Neural crest cell (in vitro differentiated cells): ENCODE measurements at regions not wholly inside any gene's neighbourhood (a gene's known extent, or its start where the extent isn't known, plus 50 kb on each side); places are given as distances from the start of the nearest gene placed in this dataset.

ENCODE experiments used
- DNase-seq: peaks from one replicate; pipeline ENCODE4 v3.0.0; 2021; ENCODE audit warnings: low read depth, mixed read lengths, low spot score
- H3K27ac Mint-ChIP-seq: one replicate; pipeline ENCODE4 v1.8.0; 2021; ENCODE audit warnings: mild to moderate bottlenecking, mixed read lengths; ENCODE audit not compliant: unreplicated experiment
- H3K27me3 Mint-ChIP-seq: 2 replicates; pipeline ENCODE4 v1.8.0; 2021; ENCODE audit warnings: low read depth, mild to moderate bottlenecking, mixed read lengths
- H3K36me3 Mint-ChIP-seq: 2 replicates; pipeline ENCODE4 v1.8.0; 2021; ENCODE audit warnings: low read depth, mild to moderate bottlenecking, mixed read lengths
- H3K4me1 Mint-ChIP-seq: 2 replicates; pipeline ENCODE4 v1.8.0; 2021; ENCODE audit warnings: mixed read lengths
- H3K4me3 Mint-ChIP-seq: one replicate; pipeline ENCODE4 v1.8.0; 2021; ENCODE audit warnings: mild to moderate bottlenecking, mixed read lengths
- H3K9me3 Mint-ChIP-seq: 2 replicates; pipeline ENCODE4 v1.8.0; 2021; ENCODE audit warnings: mixed read lengths
- TF ChIP-seq, protein P1 (sequence below): fragments of 200-600 bp; sonication (generic); conservative IDR thresholded peaks from 2 replicates; pipeline ENCODE4 v1.5.0; 2021; ENCODE audit warnings: antibody characterized with exemption, mild to moderate bottlenecking

DNA sequence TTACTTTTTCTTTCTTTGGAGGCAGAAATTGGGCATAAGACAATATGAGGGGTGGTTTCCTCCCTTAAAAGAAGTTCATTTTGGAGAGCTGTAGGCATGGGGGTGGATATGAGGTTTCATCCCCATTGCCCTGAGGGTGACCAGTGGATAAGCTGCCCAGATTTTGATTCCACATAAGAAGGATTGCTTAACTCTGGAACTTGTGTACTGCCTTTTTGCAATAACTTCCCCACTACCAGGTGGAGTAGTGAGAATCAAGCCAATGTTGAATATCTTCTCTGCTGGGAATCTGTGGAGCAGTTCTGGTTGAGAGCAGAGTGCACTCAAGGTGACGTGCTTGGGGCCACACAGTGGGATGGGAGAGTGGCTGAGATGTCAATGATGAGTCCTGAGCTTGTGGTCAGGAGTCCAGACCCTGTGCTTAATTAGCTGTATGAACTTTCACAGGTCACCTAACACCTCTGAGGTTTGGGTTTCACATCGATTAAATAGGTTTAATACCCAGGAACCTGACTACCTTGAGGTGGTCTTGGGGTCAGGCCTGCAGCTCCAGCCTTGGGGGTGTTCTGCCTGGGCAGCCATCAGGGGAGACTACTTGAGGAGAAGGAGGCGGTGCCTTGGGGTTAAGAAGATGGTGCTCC is 152.9 kb downstream of the FCRL5 start:
- Mint-ChIP-seq H3K27me3 (peaks cover 19% of the 10 kb centered on the region), H3K27ac (no peak overlapping the region), H3K9me3 (no peaks in the 10 kb centered on the region), H3K36me3 (no peaks in the 10 kb centered on the region), H3K4me3 (no peak overlapping the region), H3K4me1 (peaks cover 4% of the 10 kb centered on the region)
- DNase-seq, result no peak
- TF ChIP-seq, protein P1, sequence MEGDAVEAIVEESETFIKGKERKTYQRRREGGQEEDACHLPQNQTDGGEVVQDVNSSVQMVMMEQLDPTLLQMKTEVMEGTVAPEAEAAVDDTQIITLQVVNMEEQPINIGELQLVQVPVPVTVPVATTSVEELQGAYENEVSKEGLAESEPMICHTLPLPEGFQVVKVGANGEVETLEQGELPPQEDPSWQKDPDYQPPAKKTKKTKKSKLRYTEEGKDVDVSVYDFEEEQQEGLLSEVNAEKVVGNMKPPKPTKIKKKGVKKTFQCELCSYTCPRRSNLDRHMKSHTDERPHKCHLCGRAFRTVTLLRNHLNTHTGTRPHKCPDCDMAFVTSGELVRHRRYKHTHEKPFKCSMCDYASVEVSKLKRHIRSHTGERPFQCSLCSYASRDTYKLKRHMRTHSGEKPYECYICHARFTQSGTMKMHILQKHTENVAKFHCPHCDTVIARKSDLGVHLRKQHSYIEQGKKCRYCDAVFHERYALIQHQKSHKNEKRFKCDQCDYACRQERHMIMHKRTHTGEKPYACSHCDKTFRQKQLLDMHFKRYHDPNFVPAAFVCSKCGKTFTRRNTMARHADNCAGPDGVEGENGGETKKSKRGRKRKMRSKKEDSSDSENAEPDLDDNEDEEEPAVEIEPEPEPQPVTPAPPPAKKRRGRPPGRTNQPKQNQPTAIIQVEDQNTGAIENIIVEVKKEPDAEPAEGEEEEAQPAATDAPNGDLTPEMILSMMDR, result no peak

DNA sequence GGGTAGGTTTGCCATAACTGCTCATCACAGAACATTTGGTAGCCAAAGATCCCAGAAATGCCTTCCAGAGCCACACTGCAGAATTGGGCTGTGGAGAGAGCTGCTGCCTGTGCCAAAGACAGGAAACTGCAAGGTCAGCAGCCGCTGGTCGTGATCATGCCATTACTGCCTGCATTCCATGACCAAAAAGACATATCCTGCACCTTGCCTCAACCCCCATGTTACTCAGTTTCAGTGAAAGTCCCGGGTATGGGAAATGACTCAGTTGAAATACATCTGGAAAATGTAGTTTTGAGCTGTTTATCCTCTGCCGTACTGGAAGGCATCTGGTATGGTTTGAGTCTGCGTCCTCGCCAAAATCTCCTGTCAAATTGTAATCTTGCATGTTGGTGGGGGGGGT is 161.7 kb downstream of the FCRL5 start:
- Mint-ChIP-seq H3K27ac (no peak overlapping the region), H3K36me3 (no peaks in the 10 kb centered on the region), H3K4me1 (no peaks in the 10 kb centered on the region), H3K27me3 (peaks cover 59% of the 10 kb centered on the region), H3K4me3 (no peak overlapping the region), H3K9me3 (no peaks in the 10 kb centered on the region)
- DNase-seq, result no peak
- TF ChIP-seq, protein P1, result no peak

DNA sequence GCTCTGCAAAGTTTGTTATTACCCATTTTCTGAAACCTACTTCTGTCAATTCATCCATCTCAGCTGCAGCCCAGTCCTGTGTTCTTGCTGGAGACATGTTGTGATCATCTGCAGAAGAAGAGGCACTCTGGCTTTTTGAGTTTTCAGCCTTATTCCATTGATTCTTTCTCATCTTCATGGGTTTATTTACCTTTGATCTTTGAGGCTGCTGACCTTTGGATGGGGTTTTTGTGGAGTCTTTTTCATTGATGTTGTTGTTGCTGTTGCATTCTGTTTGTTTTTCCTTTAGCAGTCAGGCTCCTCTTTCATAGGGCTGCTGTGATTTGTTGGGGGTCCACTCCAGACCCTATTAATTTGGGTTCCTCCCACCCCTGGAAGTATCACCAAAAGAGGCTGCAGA is 164.3 kb downstream of the FCRL5 start:
- no peaks in the 10 kb centered on the region for H3K36me3 Mint-ChIP-seq
- no peaks in the 10 kb centered on the region for H3K9me3 Mint-ChIP-seq
- H3K4me3 Mint-ChIP-seq, result no peak overlapping the region

DNA sequence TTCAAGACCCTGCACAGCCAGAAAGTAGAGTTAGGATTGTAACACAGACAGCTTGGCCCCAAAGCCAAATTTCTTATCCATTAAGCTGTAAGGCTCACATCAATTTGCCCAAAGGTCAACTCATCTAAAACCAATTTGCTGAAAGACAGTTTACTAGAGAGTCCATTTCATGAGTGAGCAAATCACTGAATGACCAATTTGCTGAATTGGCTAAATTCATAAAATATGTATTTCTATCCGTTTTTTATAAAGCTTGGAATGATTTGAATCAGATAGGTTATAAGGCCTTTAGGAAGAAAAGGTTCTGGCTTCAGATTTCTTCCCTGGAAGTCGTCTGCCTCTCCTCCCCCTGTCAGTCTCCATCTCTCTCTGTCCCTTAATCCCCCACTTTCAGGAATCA is 168.1 kb downstream of the FCRL5 start:
- H3K36me3 Mint-ChIP-seq, result no peaks in the 10 kb centered on the region
- H3K27ac Mint-ChIP-seq, result no peak overlapping the region
- no peaks in the 10 kb centered on the region for H3K4me1 Mint-ChIP-seq
- peaks cover 43% of the 10 kb centered on the region for H3K27me3 Mint-ChIP-seq
- no peak for DNase-seq
- H3K9me3 Mint-ChIP-seq, result no peaks in the 10 kb centered on the region
- H3K4me3 Mint-ChIP-seq, result no peak overlapping the region
- TF ChIP-seq, protein P1, result no peak

More for the DNA sequence above, 164.3 kb downstream of the FCRL5 start:
- H3K4me1 Mint-ChIP-seq, result no peaks in the 10 kb centered on the region
- H3K27me3 Mint-ChIP-seq, result peaks cover 58% of the 10 kb centered on the region
- TF ChIP-seq, protein P1, result no peak
- no peak overlapping the region for H3K27ac Mint-ChIP-seq
- DNase-seq, result no peak

DNA sequence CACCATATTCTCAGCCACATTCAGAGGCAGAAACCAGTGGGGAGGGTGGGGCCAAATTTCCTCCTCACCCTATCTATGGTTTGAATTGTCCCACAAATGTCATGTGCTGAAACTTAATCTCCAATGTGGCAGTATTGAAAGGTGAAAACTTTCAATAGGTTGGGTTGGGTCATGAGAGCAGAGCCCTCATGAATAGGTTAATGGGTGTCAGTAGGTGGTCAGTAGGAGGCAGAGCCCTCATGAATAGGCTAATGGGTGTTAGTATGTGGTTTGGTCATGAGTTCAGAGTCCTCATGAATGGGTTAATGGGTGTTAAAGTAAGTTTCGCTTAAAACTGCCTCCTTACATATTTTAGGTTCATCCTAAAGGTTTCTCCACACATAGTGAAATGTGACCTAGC is 170.0 kb downstream of the FCRL5 start:
- TF ChIP-seq, protein P1, result no peak
- no peak overlapping the region for H3K4me3 Mint-ChIP-seq
- no peaks in the 10 kb centered on the region for H3K4me1 Mint-ChIP-seq
- no peaks in the 10 kb centered on the region for H3K9me3 Mint-ChIP-seq
- DNase-seq, result no peak
- no peaks in the 10 kb centered on the region for H3K36me3 Mint-ChIP-seq
- H3K27ac Mint-ChIP-seq, result no peak overlapping the region
- H3K27me3 Mint-ChIP-seq, result peaks cover 41% of the 10 kb centered on the region
